Neural cell (in vitro differentiated cells): ENCODE measurements at regions not wholly inside any gene's neighbourhood (a gene's known extent, or its start where the extent isn't known, plus 50 kb on each side); places are given as distances from the start of the nearest gene placed in this dataset.

Source experiments
- CTCF ChIP-seq: fragments of 450-650 bp; IDR thresholded peaks from 2 replicates; pipeline ENCODE4 v1.5.1; 2014; ENCODE audit warnings: antibody characterized with exemption, mild to moderate bottlenecking, moderate library complexity; ENCODE audit not compliant: poor library complexity, severe bottlenecking
- RAD21 ChIP-seq: fragments of 450-650 bp; conservative IDR thresholded peaks from 2 replicates; pipeline ENCODE4 v1.6.1; 2014; ENCODE audit warnings: antibody characterized with exemption, mild to moderate bottlenecking, moderate library complexity
- TAF1 ChIP-seq: IDR thresholded peaks from 2 replicates; pipeline ENCODE4 v1.6.1; 2012; ENCODE audit warnings: low read depth

- TF ChIP-seq CTCF (no peak), RAD21 (no peak), TAF1 (no peak)
These were observed 77.4 kb upstream of the FCN1 start for GRCh38 chr9:134994926-134995791.
